GM12878 (cell line): ENCODE measurements at regions not wholly inside any gene's neighbourhood (a gene's known extent, or its start where the extent isn't known, plus 50 kb on each side); places are given as distances from the start of the nearest gene placed in this dataset.

ENCODE experiments used
- ATF7 ChIP-seq: fragments of 450-650 bp; IDR thresholded peaks from 2 replicates; pipeline ENCODE4 v1.6.1; 2016; ENCODE audit warnings: low read depth, mild to moderate bottlenecking
- CEBPB ChIP-seq, 2 experiments: fragments of 150-350 bp in 1 of 2; IDR thresholded peaks; 2 replicates each; pipeline ENCODE4 v1.6.1; 2012 to 2014; ENCODE audit warnings: low read depth in 2 of 2, low read length in 2 of 2, borderline replicate concordance in 1 of 2, inconsistent platforms in 1 of 2
- E2F8 ChIP-seq: fragments of 450-650 bp; IDR thresholded peaks from 2 replicates; pipeline ENCODE4 v1.6.1; 2018; ENCODE audit warnings: mild to moderate bottlenecking, low read depth, moderate library complexity; ENCODE audit not compliant: partially characterized antibody
- EED ChIP-seq: sonication (generic); IDR thresholded peaks from 2 replicates; pipeline ENCODE4 v1.6.1; 2016; ENCODE audit warnings: antibody characterized with exemption, low read depth
- EGR1 ChIP-seq, 2 experiments: IDR thresholded peaks; 1 replicate in 1 of 2; 2 replicates in 1 of 2; pipeline ENCODE4 v1.6.1; 2011 to 2012; ENCODE audit warnings: low read depth in 2 of 2, low read length in 2 of 2, borderline replicate concordance in 1 of 2, mild to moderate bottlenecking in 1 of 2, moderate library complexity in 1 of 2
- EP300 ChIP-seq, 2 experiments: fragments of 150-350 bp in 1 of 2; IDR thresholded peaks; 2 replicates each; pipeline ENCODE4 v1.6.1; 2011 to 2012; ENCODE audit warnings: low read depth in 2 of 2, low read length in 2 of 2, borderline replicate concordance in 1 of 2, improper control_type of control experiment in 1 of 2, inconsistent platforms in 1 of 2; ENCODE audit not compliant: control insufficient read depth in 1 of 2
- ESRRA ChIP-seq: IDR thresholded peaks from 2 replicates; pipeline ENCODE4 v1.6.1; 2012; ENCODE audit warnings: mild to moderate bottlenecking, low read length, improper control_type of control experiment
- FOXK2 ChIP-seq: fragments of 450-650 bp; IDR thresholded peaks from 2 replicates; pipeline ENCODE4 v1.6.1; 2017; ENCODE audit warnings: mild to moderate bottlenecking, moderate library complexity
- HDAC2 ChIP-seq: fragments of 200-600 bp; sonication (generic); IDR thresholded peaks from 2 replicates; pipeline ENCODE4 v1.6.1; 2017
- HDAC6 ChIP-seq: fragments of 200-600 bp; sonication (generic); IDR thresholded peaks from one replicate; pipeline ENCODE4 v1.8.0; 2017; ENCODE audit warnings: antibody characterized with exemption; ENCODE audit not compliant: unreplicated experiment
- KLF5 ChIP-seq: fragments of 450-650 bp; IDR thresholded peaks from 2 replicates; pipeline ENCODE4 v1.6.1; 2014; ENCODE audit warnings: mild to moderate bottlenecking; ENCODE audit not compliant: partially characterized antibody
- MXI1 ChIP-seq: fragments of 150-350 bp; IDR thresholded peaks from 2 replicates; pipeline ENCODE4 v1.6.1; 2011; ENCODE audit warnings: low read depth, mild to moderate bottlenecking, inconsistent platforms, low read length, improper control_type of control experiment
- NFXL1 ChIP-seq: fragments of 450-650 bp; IDR thresholded peaks from 2 replicates; pipeline ENCODE4 v1.6.1; 2017; ENCODE audit warnings: antibody characterized with exemption, mild to moderate bottlenecking, borderline replicate concordance
- NR2C2 ChIP-seq: IDR thresholded peaks from 2 replicates; pipeline ENCODE4 v1.6.1; 2011; ENCODE audit warnings: borderline replicate concordance, low read depth; ENCODE audit not compliant: control insufficient read depth, insufficient read length
- NR2F1 ChIP-seq: fragments of 450-650 bp; conservative IDR thresholded peaks from 2 replicates; pipeline ENCODE4 v1.6.1; 2017; ENCODE audit warnings: mild to moderate bottlenecking
- RAD21 ChIP-seq: IDR thresholded peaks from 2 replicates; pipeline ENCODE4 v1.6.1; 2011; ENCODE audit warnings: mild to moderate bottlenecking, low read depth, low read length, moderate library complexity; ENCODE audit not compliant: insufficient read depth
- RELA ChIP-seq: fragments of 450-650 bp; IDR thresholded peaks from 2 replicates; pipeline ENCODE4 v1.8.0; 2014; ENCODE audit warnings: borderline replicate concordance; ENCODE audit not compliant: partially characterized antibody
- SMARCA5 ChIP-seq: fragments of 450-650 bp; IDR thresholded peaks from 2 replicates; pipeline ENCODE4 v1.6.1; 2017; ENCODE audit warnings: mild to moderate bottlenecking
- SP1 ChIP-seq: IDR thresholded peaks from one replicate; pipeline ENCODE4 v1.6.1; 2011; ENCODE audit warnings: low read depth, low read length
- SREBF2 ChIP-seq: IDR thresholded peaks from 2 replicates; pipeline ENCODE4 v1.6.1; 2012; ENCODE audit warnings: mild to moderate bottlenecking, low read length
- TCF7 ChIP-seq: IDR thresholded peaks from 2 replicates; pipeline ENCODE4 v1.6.1; 2014; ENCODE audit warnings: antibody characterized with exemption, borderline replicate concordance
- WRNIP1 ChIP-seq: IDR thresholded peaks from 2 replicates; pipeline ENCODE4 v1.6.1; 2011; ENCODE audit warnings: low read depth, low read length, improper control_type of control experiment, borderline replicate concordance
- ZNF384 ChIP-seq: IDR thresholded peaks from 2 replicates; pipeline ENCODE4 v1.6.1; 2012; ENCODE audit warnings: low read depth, mild to moderate bottlenecking, low read length, improper control_type of control experiment, borderline replicate concordance
- ZNF622 ChIP-seq: fragments of 450-650 bp; IDR thresholded peaks from 2 replicates; pipeline ENCODE4 v1.6.1; 2017; ENCODE audit warnings: mild to moderate bottlenecking, inconsistent platforms
- ZSCAN29 ChIP-seq: fragments of 450-650 bp; IDR thresholded peaks from 2 replicates; pipeline ENCODE4 v1.6.1; 2017; ENCODE audit warnings: mild to moderate bottlenecking, moderate library complexity
- ZZZ3 ChIP-seq: IDR thresholded peaks from 2 replicates; pipeline ENCODE4 v1.6.1; 2011; ENCODE audit warnings: low read depth; ENCODE audit not compliant: control insufficient read depth, insufficient read length
- TF ChIP-seq, protein P1 (sequence below): IDR thresholded peaks from 2 replicates; pipeline ENCODE4 v1.6.1; 2011; ENCODE audit warnings: borderline replicate concordance, low read depth, mild to moderate bottlenecking, moderate library complexity, low read length; ENCODE audit not compliant: insufficient read depth, poor library complexity, severe bottlenecking
- TF ChIP-seq, protein P2 (sequence below): fragments of 450-650 bp; IDR thresholded peaks from 2 replicates; pipeline ENCODE4 v1.6.1; 2017; ENCODE audit warnings: mild to moderate bottlenecking, low read depth, inconsistent platforms; ENCODE audit not compliant: poor library complexity, severe bottlenecking

GRCh38 chr9:107213561-107214028 lies 69.5 kb upstream of the RAD23B start (continued):
- TF ChIP-seq, protein P1, sequence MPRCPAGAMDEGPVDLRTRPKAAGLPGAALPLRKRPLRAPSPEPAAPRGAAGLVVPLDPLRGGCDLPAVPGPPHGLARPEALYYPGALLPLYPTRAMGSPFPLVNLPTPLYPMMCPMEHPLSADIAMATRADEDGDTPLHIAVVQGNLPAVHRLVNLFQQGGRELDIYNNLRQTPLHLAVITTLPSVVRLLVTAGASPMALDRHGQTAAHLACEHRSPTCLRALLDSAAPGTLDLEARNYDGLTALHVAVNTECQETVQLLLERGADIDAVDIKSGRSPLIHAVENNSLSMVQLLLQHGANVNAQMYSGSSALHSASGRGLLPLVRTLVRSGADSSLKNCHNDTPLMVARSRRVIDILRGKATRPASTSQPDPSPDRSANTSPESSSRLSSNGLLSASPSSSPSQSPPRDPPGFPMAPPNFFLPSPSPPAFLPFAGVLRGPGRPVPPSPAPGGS, result no peak
- TF ChIP-seq HDAC2, result no peak
- TF ChIP-seq TCF7, result no peak
- TF ChIP-seq SREBF2, result no peak
- no peak for TF ChIP-seq RELA
- TF ChIP-seq EP300 (IDR thresholded peaks at IDR 0.05; ENCODE audit: borderline replicate concordance in 1 of 2, control insufficient read depth in 1 of 2, low read depth in 2 of 2, low read length in 2 of 2), result peak; percentile 44 to 72; a peak in 1 of 4 replicates
- TF ChIP-seq ESRRA, result no peak
- no peak for TF ChIP-seq HDAC6
- TF ChIP-seq KLF5, result no peak
- no peak for TF ChIP-seq ZNF622
- no peak; the same call in 1 of the 2 replicates for TF ChIP-seq FOXK2
- no peak for TF ChIP-seq NR2C2
- TF ChIP-seq, protein P2, sequence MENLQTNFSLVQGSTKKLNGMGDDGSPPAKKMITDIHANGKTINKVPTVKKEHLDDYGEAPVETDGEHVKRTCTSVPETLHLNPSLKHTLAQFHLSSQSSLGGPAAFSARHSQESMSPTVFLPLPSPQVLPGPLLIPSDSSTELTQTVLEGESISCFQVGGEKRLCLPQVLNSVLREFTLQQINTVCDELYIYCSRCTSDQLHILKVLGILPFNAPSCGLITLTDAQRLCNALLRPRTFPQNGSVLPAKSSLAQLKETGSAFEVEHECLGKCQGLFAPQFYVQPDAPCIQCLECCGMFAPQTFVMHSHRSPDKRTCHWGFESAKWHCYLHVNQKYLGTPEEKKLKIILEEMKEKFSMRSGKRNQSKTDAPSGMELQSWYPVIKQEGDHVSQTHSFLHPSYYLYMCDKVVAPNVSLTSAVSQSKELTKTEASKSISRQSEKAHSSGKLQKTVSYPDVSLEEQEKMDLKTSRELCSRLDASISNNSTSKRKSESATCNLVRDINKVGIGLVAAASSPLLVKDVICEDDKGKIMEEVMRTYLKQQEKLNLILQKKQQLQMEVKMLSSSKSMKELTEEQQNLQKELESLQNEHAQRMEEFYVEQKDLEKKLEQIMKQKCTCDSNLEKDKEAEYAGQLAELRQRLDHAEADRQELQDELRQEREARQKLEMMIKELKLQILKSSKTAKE, result peak; percentile 22
- no peak for TF ChIP-seq MXI1
- TF ChIP-seq ATF7, result peak; percentile 87
- TF ChIP-seq SMARCA5, result no peak
- TF ChIP-seq ZSCAN29, result no peak
- no peak for TF ChIP-seq RAD21
- TF ChIP-seq ZNF384, result no peak
- no peak for TF ChIP-seq NFXL1
- TF ChIP-seq CEBPB (IDR thresholded peaks at IDR 0.05; ENCODE audit: borderline replicate concordance in 1 of 2, low read depth in 2 of 2, low read length in 2 of 2), result no peak
- no peak for TF ChIP-seq SP1
- TF ChIP-seq ZZZ3, result no peak
- TF ChIP-seq EED, result no peak; the same call in 1 of the 2 replicates
- TF ChIP-seq EGR1 (IDR thresholded peaks at IDR 0.05; ENCODE audit: borderline replicate concordance in 1 of 2, low read depth in 2 of 2, low read length in 2 of 2), result no peak
- TF ChIP-seq WRNIP1, result no peak
- TF ChIP-seq E2F8, result no peak
- peak; percentile 91 for TF ChIP-seq NR2F1
